ENCODE measurements at regions not wholly inside any gene's neighbourhood (a gene's known extent, or its start where the extent isn't known, plus 50 kb on each side); places are given as distances from the start of the nearest gene placed in this dataset.
"Not testable (repeated sequence)": the region's sequence is repeated elsewhere in the genome, so short reads cannot be mapped to it uniquely, and the experiment has no call there.

DNA sequence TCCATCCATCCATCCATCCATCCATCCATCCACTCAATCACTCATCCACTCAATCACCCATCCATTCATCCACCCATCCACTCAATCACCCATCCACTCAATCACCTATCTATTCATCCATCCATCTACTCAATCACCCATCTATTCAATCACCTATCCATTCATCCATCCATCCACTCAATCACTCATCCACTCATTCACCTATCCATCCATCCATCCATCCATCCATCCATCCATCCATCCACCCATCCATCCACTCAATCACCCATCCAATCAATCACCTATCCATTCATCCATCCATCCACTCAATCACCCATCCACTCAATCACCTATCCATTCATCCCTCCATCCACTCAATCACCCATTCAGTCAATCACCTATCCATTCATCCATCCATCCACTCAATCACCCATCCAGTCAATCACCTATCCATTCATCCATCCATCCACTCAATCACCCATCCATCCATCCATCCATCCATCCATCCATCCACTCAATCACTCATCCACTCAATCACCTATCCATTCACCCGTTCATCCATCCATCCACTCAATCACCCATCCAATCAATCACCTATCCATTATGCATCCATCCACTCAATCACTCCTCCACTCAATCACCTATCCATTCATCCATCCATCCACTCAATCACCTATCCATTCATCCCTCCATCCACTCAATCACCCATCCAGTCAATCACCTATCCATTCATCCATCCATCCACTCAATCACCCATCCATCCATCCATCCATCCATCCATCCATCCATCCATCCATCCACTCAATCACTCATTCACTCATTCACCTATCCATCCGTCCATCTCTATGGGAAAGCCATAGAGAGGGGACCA lies 114.7 kb upstream of the ZBTB40 start:
- ATAC-seq = not testable (repeated sequence)

DNA sequence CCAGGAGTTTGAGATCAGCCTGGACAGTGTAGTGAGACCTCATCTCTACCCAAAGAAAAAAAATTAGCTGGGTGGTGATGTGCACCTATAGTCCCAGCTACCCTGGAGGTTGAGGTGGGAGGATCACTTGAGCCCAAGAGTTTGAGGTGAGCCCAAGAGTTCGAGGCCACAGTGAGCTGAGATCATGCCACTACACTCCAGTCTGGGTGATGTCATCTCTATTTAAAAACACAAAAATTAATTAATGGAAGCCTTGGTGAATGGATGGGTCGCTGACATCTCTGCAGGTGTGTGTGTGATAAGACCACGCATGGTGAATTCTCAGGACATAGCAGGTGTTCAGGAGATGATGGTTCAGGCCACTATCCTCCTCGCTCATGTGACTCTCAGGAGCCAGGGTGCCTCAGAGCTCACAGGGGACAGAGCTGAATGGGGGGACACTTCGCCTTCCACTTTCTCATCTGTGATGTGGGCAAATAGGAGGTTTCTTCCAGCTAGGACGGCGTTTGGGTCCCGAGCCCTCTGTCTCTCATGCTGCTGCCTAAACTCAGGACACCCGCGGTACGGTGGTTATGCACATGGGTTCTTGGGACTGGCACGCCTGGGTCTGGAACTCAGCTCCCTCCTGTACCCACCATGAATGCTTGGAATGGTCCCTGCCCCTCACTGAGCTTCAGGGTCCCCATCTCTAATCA lies 113.4 kb upstream of the ZBTB40 start:
- ATAC-seq = no peak

DNA sequence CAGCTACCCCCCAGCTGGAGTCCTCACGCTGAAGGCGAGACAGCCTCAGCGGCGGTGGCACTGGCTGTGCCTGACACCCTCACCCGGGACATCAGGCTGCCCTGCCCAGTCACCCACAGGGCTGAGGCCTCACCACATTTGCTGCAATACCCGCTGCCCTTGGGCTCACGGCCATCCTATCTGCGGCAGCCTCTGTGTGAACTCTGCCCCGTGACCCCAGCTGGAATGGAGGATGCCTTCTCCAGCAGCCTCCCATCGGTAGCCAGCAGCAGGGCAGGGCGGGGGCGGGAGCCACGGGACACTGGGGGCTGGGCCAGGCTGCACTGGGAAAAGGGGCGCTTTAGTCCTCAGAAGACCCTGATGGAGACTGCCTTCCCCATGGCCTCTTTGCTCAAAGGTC lies 112.4 kb upstream of the ZBTB40 start:
- no peak for ATAC-seq

DNA sequence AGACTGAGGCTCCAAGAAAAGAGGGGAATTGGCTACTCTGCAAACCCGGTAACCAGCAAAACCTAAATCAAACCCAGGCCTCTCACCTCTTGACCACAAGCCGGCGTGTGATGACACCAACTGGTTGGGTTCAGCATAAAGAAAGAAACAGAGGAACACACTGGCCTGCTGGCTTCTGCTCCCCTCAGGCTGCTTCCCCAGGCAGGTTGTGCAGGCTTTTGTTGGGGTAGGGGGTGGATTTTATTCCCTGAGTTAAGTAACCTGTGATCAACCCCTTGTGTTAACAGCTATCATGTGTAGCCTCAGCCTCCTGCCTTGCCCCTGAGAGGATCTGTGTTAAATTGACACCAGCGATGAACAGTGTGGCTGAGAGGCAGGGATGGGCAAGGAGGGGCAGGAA lies 111.6 kb upstream of the ZBTB40 start:
- no peak for ATAC-seq

DNA sequence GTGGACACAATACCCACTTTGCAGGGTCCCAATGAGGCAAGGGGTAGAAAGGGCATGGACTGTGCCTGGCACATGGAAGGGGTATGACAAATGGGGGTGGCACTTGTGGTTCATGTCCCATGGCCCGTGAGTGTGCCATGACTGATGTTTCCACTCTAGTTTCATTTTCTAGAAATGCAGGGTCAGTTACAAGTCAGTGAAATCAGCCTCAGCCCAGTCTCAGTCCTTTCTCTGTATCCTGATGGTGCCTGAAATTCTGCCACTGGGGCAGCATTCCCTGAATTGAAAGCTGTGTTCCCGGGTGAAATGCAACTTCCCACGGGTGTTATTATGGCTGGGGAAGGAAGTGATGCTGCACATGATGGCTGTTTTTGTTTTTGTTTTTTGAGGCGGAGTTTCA lies 110.8 kb upstream of the ZBTB40 start:
- ATAC-seq = no peak

DNA sequence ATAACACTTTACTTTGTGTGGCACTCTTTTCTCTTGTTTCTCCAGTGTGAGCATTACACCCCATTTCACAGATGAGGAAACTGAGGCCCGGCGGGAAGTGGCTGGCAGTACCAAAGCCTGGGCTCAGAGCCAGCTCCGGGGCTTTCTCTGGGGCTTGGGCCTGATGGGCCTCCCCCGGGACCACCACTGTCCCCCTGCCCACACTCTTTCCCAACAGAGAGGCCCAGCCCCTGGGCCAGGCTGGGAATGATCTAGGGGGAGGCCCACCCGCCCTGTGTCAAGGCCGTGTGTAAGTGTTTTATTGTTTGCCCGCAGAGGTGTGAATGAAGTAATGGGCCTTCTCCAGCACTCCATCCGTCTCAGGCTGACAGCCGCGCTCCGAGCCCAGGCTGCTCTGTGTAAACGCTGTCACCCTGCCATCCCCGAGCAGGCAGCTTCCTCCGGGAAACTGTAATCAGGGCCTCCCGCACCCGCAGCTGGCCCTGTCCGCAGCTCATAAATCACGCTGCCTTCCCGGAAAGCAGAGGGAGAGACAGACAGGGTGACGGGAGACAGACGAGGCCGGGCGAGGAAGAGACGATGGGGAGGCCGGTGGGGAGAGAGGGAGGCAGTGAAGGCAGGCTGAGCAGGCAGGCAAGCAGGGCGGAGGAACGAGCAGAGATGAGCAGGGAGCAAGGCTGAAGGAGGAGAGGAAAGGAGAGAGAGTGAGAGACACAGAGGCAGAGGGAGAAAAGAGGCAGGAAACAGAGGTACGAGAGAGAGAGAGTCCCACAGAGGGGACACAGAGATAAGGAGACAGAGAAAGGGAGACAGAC lies 109.7 kb upstream of the ZBTB40 start:
- ATAC-seq = peak; percentile 24

DNA sequence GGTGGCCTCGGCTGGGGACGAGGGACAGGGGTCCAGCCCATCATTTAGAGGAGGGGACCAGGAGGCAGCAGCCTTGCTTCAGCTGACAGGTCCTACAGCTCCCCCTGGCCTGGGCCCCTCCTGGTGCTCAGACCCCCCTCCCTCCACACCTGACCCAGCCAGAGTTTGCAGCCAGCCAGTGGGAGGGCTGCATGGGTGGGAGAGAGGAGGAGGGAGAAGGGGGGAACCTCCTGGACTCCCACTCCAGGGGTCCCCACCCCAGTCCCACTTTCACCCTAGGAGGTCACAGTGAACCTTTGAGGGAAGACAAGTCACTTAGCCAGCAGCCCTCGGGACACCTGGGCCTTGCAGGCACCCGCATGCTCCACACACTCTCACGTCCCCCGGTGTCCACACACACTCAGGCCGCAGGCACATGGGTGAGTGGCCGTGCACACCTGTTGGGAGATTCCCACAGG lies 108.9 kb upstream of the ZBTB40 start:
- ATAC-seq = no peak

DNA sequence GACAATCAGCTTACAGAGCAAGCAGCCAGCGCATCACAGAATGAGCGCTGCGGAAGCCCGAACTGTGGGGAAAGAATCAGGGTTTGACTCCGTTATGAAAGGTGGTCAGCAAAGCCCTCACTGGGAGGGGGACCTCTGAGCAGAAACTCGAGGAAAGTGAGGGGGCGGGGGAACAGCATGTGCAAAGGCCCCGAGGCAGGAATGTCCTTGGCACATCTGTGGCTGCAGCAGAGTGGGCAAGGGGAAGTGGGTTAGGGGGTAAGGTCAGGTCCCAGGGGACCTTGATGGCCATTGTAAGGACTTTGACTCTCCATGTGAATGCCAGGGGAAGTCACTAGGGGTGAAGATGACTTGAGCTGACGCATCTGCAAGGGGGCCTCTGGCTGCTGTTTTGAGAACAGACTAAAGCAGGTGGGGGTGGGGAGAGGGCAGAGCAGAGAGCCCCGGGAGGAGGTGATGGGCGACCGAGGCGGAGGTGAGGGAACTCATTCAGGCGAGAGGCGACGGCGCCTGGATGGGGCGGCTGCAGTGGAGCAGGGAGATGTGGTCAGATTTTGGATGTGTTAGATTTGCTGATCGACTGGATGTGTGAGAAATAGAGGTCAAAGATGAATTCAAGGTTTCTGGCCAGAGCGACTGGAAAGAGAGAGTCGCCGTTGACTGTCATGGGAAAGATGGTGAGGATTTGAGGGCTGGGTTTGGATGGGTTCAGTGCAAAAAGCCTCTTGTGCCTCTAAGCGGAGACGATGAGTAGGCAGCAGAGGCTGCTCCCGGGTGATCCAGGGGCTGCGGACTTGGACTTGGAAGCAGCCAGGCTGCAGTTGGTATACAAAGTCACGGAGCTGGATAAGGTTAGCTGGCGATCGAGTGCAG lies 108.0 kb upstream of the ZBTB40 start:
- ATAC-seq = no peak

DNA sequence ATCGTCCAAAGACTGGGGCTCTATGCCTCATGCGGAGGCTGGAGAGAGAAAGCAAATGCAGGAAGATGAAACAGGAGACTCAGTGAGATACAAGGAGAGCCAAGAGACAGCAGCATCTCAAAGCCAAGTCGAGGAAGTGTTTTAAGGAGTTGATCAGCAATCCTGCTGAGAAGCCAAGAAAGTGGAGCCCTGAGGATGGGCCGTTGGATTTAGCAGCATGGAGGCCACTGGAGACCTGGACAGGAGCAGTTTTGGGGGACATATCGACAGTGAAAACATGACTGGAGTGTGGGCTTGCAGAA lies 107.4 kb upstream of the ZBTB40 start:
- no peak for ATAC-seq

DNA sequence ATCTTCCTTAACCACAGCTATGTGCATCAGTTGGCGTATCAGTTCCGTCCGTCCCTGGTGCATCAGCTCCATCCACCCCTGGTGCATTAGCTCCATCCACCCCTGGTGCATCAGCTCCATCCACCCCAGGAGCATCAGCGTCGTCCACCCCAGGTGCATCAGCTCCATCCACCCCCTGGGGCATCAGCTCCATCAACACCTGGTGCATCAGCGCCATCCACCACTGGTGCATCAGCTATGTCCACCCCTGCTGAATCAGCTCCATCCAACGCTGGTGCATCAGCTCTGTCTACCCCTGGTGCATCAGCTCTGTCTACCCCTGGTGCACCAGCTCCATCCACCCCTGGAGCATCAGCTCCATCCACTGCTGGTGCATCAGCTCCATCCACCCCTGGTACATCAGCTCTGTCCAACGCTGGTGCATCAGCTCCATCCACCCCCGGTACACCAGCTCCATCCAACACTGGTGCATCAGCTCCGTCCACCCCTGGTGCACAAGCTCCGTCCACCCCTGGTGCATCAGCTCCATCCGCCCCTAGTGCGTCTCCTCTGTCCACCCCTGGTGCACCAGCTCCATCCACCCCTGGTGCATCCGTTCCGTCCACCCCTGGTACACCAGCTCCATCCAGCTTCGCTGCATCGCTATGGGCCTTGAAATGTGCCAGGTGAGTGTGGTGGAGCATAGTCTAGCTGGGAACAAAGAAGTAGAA lies 106.6 kb upstream of the ZBTB40 start:
- no peak for ATAC-seq

DNA sequence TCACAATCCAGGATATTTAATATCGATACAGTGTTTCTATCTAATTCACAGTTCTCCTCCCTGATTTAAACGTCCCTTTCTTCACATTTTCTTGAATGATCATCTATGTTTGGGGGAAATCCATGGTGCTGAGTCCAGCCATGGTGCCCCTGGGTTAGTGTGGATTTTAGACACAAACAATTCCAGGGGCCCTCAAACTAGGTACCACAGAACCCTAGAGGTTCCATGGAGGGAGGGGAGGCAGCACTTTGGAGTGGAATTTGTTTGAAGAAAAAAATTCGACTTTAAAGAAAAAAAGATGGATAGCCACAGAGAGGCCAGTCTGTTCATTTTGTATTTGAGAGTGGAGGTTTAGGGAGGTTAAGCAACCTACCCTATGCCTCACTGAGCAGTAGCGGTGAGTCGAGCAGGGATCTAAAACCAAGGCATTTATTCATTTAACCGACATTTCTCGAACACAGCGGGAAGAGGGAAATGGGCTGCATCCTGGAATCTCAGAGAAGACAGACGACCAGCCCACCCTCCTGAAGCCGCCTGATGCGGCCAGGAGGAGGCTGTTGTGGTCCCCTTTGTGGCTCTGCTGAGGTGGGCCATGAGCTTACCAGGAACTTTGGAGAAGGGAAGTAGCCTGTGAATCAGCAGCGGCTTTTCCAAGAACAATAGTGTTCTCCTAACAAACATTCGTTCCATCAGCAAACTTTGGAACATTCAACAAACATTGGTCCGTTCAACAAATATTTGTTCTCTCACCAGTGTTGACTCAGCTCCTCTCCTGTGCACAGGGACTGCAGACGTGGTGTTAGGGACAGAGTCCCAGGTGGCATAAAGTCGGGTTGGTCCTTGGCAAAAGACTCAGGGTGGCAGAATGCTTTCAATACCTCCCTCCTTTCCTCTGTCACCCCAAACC lies 103.5 kb upstream of the ZBTB40 start:
- no peak for ATAC-seq

DNA sequence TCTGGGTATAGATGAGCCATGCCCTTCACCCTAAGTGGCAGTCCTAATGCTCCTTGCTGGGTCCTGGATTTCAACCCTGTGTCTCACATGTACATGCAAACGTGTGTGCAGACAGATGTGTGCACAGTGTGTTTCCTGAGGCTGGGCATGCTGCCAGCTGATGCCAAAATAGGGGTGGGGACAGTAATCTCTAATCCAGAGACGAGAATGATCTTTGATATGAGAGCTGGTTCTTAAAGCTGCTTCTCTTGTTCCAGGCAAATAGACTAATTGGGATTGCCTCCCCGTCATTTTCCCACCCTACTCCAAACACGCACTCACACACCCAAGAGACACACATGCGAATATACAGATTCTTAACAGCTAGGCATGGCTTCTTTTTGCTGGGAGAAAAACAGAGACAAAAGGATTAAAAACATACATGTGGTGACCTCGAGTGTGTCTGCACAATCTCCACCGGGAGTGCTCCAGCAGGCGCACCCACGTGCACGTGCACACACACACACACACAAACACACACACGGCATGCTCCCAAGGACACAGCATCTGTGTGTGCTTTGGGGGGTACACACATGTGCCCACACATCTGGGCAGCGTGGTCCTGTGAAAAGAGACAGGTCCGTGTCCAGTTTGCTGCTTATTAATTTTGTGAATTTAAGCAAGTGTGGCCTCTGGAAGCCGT lies 102.1 kb upstream of the ZBTB40 start:
- ATAC-seq = no peak

DNA sequence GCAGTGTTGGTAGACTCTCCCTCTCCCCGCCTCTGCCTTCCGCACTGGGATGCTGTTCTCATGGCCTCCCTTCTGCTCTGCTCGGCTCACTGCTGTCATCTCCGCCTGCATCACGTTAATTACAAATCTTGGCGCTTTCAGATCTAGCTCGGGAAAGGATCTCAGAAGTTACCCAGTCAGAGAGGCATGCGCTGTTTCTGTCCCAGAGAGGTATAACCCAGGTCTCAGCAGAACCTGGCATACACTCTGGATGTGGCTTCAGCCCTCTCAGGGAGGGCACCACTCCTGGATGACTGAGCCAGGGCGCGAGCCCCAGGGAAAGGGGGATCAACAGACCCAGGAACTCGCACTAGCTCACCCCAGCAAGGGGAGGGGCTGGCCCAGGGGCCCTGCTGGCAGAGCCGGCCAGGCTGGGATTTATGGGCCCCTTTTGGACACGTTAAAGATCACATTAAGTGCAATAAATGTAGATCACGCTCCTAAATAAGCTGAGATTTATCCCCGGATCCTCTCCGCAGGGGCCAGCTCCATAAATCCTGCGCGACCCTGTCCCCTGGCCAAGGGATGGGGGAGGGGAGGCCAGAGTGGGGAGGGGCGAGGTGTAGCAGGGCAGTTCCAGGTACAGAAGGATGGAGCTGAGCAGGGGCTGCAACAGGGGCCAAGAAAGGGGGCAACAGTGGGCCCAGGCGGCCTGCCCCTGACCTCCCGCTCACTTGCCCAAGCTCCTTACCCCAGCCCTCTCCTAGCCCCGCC lies 101.3 kb upstream of the ZBTB40 start:
- ATAC-seq = no peak

DNA sequence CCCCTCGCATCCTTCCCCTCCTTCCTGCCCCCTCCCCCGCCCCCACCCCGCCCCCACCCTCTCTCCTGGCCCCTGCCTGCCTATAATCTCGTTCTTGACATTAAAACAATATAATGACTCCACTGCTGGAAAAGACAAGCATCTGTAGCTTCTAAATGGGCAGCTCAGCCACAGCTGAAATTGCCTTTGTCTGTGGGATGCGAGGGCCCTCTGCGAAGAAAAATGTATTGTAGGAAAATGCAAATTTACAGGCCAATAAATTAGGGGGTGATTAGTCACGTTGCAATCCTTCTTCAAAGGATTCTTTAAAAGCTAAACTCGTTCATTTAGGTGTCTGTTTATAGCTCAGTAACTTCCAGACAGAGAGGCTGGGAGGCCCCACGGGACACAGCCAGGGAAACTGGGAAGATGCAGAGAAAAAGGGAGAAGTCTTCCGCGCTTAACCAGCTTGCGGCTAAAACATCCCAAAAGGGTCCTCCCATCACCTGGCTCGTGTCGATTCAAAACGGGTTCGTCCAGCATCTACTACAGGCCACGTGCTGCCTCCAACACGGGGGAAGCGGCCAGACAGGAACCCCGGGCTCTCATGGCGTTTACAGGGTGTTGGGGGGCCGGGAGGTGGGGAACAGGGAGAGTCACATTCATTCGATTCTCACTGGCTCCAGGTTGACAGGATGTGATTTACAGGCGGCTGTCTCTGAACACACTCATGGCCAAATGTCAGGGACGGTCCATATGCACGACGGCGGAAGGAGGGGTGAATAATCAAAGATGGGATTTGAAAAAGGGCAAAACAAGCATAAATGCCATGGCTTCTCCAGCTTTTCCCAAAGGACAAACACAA lies 100.5 kb upstream of the ZBTB40 start:
- ATAC-seq = no peak

DNA sequence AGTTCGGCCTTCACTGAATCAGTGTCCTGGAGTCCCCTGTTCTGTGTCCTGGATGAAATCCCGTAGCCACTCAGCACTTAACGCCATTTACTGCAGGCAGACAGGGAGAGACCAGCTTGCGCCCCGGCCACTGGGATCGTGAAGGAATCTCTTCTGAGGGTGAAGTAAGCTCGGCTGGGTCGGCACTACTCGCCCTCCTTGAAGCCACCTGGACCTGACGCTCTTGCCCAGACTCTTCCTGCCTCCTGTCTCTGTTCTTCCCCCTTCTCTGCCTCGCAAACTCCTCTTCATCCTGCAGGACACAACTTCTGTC lies 99.9 kb upstream of the ZBTB40 start:
- no peak for ATAC-seq

DNA sequence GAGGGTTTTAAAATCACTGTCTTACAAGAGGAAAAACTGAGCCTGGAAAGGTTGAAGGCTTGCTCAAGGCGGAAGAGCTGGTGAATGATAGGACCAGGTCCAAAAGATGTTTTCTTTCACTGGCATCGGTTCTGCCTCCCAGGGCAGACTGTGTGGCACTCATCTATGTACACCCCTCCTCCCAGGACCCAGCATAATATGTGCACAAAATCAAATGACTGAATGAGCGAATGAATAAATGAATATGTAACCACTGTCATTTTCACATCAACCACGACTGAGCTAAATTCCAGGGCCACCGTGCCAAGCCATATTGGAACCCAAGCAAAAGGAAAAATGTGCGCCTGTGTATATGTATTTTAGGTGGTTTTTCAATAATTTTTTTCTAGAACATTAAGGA lies 99.3 kb upstream of the ZBTB40 start:
- ATAC-seq = no peak

DNA sequence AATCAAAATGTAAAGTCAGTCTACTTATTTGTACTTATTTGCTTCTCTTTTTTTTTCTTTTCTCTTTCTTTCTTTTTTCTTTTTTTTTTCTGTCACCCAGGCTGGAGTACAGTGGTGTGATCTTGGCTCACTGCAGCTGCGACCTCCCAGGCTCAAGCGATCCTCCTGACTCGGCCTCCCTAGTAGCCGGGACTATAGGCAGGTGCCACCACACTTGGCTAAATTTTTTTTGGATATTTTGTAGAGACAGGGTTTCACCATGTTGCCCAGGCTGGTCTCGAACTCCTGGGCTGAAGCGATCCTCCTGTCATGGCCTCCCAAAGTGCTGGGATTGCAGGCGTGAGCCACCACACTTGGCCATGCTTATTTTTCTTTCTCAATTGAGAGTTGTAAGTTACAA lies 98.8 kb upstream of the ZBTB40 start:
- no peak for ATAC-seq

DNA sequence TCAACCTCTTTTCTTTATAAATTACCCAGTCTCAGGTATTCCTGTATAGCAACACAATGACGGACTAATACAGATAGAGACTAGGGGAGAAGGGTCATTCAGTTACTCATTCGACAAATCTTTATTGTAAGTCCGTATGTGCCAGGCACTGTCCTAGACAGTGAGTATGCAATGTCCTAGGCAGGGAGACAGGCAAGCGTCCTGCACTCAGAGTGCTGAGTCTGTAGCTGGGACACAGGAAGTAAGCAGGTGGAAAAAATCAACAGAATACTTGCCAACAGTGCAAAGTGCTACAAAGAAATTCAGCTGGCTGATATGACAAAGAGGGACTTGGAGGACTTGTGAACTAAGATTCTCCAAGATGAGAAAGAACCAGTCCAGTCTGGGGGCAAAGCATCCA lies 92.2 kb upstream of the ZBTB40 start:
- no peak for ATAC-seq

Measured in esophagus mucosa (tissue), 1 donor.